SK-N-SH (cell line): ENCODE measurements at regions not wholly inside any gene's neighbourhood (a gene's known extent, or its start where the extent isn't known, plus 50 kb on each side); places are given as distances from the start of the nearest gene placed in this dataset.

Experiments used
- ELF1 ChIP-seq: IDR thresholded peaks from 2 replicates; pipeline ENCODE4 v1.4.0; 2012
- EP300 ChIP-seq, 2 experiments: IDR thresholded peaks; 2 replicates each; pipeline versions ENCODE4 v1.4.0 to v1.6.1; 2012; ENCODE audit warnings: borderline replicate concordance in 1 of 2, low read depth in 1 of 2, low read length in 1 of 2
- FOSL2 ChIP-seq: IDR thresholded peaks from 2 replicates; pipeline ENCODE4 v1.4.0; 2012; ENCODE audit warnings: low read depth, mild to moderate bottlenecking, moderate library complexity, borderline replicate concordance
- GABPA ChIP-seq: IDR thresholded peaks from 2 replicates; pipeline ENCODE4 v1.4.0; 2012; ENCODE audit warnings: low read depth, mild to moderate bottlenecking
- IRF3 ChIP-seq: fragments of 150-350 bp; IDR thresholded peaks from 2 replicates; pipeline ENCODE4 v1.6.1; 2016; ENCODE audit warnings: mild to moderate bottlenecking, low read depth, low read length
- NFIC ChIP-seq: IDR thresholded peaks from 2 replicates; pipeline ENCODE4 v1.4.0; 2012; ENCODE audit warnings: borderline replicate concordance
- POLR2AphosphoS5 ChIP-seq: IDR thresholded peaks from 2 replicates; pipeline ENCODE4 v1.6.1; 2012; ENCODE audit warnings: low read depth, low read length
- RAD21 ChIP-seq: IDR thresholded peaks from 2 replicates; pipeline ENCODE4 v1.6.1; 2012; ENCODE audit warnings: mild to moderate bottlenecking, low read length
- SMC3 ChIP-seq: IDR thresholded peaks from 2 replicates; pipeline ENCODE4 v1.6.1; 2012; ENCODE audit warnings: low read depth, low read length, improper control_type of control experiment
- TAF1 ChIP-seq: IDR thresholded peaks from 2 replicates; pipeline ENCODE4 v1.6.1; 2012; ENCODE audit warnings: low read depth, mild to moderate bottlenecking, low read length, moderate library complexity, borderline replicate concordance
- USF1 ChIP-seq: IDR thresholded peaks from 2 replicates; pipeline ENCODE4 v1.4.0; 2012; ENCODE audit warnings: low read depth, borderline replicate concordance
- USF2 ChIP-seq: fragments of 150-350 bp; IDR thresholded peaks from 2 replicates; pipeline ENCODE4 v1.6.1; 2017; ENCODE audit warnings: antibody characterized with exemption, low read length, low read depth, borderline replicate concordance
- TF ChIP-seq, protein P1 (sequence below): fragments of 200-600 bp; sonication (generic); IDR thresholded peaks from 2 replicates; pipeline ENCODE4 v1.6.1; 2017; ENCODE audit warnings: antibody characterized with exemption, mild to moderate bottlenecking, moderate library complexity
- TF ChIP-seq, protein P2 (sequence below): IDR thresholded peaks from 2 replicates; pipeline ENCODE4 v1.6.1; 2012; ENCODE audit warnings: mild to moderate bottlenecking, low read depth, low read length, moderate library complexity

- TF ChIP-seq, protein P1, sequence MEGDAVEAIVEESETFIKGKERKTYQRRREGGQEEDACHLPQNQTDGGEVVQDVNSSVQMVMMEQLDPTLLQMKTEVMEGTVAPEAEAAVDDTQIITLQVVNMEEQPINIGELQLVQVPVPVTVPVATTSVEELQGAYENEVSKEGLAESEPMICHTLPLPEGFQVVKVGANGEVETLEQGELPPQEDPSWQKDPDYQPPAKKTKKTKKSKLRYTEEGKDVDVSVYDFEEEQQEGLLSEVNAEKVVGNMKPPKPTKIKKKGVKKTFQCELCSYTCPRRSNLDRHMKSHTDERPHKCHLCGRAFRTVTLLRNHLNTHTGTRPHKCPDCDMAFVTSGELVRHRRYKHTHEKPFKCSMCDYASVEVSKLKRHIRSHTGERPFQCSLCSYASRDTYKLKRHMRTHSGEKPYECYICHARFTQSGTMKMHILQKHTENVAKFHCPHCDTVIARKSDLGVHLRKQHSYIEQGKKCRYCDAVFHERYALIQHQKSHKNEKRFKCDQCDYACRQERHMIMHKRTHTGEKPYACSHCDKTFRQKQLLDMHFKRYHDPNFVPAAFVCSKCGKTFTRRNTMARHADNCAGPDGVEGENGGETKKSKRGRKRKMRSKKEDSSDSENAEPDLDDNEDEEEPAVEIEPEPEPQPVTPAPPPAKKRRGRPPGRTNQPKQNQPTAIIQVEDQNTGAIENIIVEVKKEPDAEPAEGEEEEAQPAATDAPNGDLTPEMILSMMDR, result no peak
- no peak for TF ChIP-seq NFIC
- TF ChIP-seq, protein P2, sequence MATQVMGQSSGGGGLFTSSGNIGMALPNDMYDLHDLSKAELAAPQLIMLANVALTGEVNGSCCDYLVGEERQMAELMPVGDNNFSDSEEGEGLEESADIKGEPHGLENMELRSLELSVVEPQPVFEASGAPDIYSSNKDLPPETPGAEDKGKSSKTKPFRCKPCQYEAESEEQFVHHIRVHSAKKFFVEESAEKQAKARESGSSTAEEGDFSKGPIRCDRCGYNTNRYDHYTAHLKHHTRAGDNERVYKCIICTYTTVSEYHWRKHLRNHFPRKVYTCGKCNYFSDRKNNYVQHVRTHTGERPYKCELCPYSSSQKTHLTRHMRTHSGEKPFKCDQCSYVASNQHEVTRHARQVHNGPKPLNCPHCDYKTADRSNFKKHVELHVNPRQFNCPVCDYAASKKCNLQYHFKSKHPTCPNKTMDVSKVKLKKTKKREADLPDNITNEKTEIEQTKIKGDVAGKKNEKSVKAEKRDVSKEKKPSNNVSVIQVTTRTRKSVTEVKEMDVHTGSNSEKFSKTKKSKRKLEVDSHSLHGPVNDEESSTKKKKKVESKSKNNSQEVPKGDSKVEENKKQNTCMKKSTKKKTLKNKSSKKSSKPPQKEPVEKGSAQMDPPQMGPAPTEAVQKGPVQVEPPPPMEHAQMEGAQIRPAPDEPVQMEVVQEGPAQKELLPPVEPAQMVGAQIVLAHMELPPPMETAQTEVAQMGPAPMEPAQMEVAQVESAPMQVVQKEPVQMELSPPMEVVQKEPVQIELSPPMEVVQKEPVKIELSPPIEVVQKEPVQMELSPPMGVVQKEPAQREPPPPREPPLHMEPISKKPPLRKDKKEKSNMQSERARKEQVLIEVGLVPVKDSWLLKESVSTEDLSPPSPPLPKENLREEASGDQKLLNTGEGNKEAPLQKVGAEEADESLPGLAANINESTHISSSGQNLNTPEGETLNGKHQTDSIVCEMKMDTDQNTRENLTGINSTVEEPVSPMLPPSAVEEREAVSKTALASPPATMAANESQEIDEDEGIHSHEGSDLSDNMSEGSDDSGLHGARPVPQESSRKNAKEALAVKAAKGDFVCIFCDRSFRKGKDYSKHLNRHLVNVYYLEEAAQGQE, result no peak
- no peak for TF ChIP-seq IRF3
- no peak for TF ChIP-seq GABPA
- TF ChIP-seq USF2, result no peak
- no peak for TF ChIP-seq RAD21
- TF ChIP-seq USF1, result no peak
- no peak for TF ChIP-seq POLR2AphosphoS5
- no peak for TF ChIP-seq ELF1
- no peak for TF ChIP-seq SMC3
- no peak for TF ChIP-seq TAF1
- no peak for TF ChIP-seq FOSL2
- TF ChIP-seq EP300 (IDR thresholded peaks at IDR 0.05; ENCODE audit: borderline replicate concordance in 1 of 2, low read depth in 1 of 2, low read length in 1 of 2), result no peak
Observed at GRCh38 chr7:126210707-126211106, 1042.0 kb downstream of the GRM8 start.
